NT2/D1 (cell line): ENCODE measurements at regions not wholly inside any gene's neighbourhood (a gene's known extent, or its start where the extent isn't known, plus 50 kb on each side); places are given as distances from the start of the nearest gene placed in this dataset.

Experiments
- SUZ12 ChIP-seq: IDR thresholded peaks from 2 replicates; pipeline ENCODE4 v1.6.1; 2011; ENCODE audit not compliant: insufficient read length, insufficient read depth; ENCODE audit errors: extremely low read depth
- YY1 ChIP-seq: IDR thresholded peaks from 2 replicates; pipeline ENCODE4 v1.6.1; 2011; ENCODE audit not compliant: insufficient read length, insufficient read depth
- ZNF274 ChIP-seq: IDR thresholded peaks from 2 replicates; pipeline ENCODE4 v1.6.1; 2011; ENCODE audit warnings: mild to moderate bottlenecking, low read depth, low read length

DNA sequence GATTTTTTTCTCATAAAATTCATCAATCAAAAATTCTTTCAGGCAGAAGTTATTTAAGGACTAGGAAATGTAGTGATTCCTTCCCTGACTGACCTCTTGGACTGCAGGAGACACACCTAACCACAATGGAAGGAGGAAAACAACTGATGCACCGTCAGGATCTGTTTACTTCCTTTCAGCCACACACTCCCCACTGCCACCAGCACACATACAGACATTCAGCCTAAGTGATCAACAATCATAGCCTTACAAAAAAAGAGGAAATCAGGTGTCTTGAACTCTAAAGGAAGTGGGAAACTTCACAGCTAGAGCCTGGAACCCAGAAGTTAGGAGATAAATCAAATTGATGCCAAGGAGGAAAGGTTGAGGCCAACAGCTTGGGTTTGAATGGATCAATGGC, 213.5 kb upstream of the ACVR2A start:
- no peak for TF ChIP-seq ZNF274
- TF ChIP-seq YY1: no peak
- no peak for TF ChIP-seq SUZ12
